Motor neuron (in vitro differentiated cells): ENCODE measurements at regions not wholly inside any gene's neighbourhood (a gene's known extent, or its start where the extent isn't known, plus 50 kb on each side); places are given as distances from the start of the nearest gene placed in this dataset.

Experiments
- ATAC-seq, 8 experiments: fragments of 200-7000 bp; cut with Tn5 transposase; replicated peaks in 6 of 8; 2 replicates each; pipeline ENCODE4 v1.8.0; 2021; ENCODE audit warnings: mild to moderate bottlenecking in 8 of 8, moderate library complexity in 8 of 8
- H3K27ac ChIP-seq, 2 donors: fragments of 250-450 bp; sonication (Bioruptor Pico); 2 replicates each; pipeline ENCODE4 v1.9.0; 2021; ENCODE audit warnings: antibody characterized with exemption in 2 of 2, mild to moderate bottlenecking in 2 of 2, moderate library complexity in 1 of 2
- H3K4me1 ChIP-seq, 2 donors: fragments of 250-450 bp; sonication (Bioruptor Pico); replicated peaks in 1 of 2; 2 replicates each; pipeline ENCODE4 v1.6.1; 2021; ENCODE audit warnings: antibody characterized with exemption in 2 of 2, mild to moderate bottlenecking in 2 of 2, moderate library complexity in 1 of 2
- H3K4me3 ChIP-seq, 5 donors: fragments of 250-450 bp; sonication (Bioruptor Pico); 2 replicates each; pipeline ENCODE4 v1.9.0; 2021; ENCODE audit warnings: antibody characterized with exemption in 5 of 5, mild to moderate bottlenecking in 5 of 5, moderate library complexity in 4 of 5
- WGBS, 10 experiments: fragments of 450-650 bp; shearing (Covaris generic); methylation state at CpG; one replicate each; pipeline ENCODE4 v1.0.0; 2022; 5-methylcytosine and 5-hydroxymethylcytosine counted together
- in situ Hi-C, 9 experiments: fragments of 400-800 bp; cut with MboI; loops; one replicate each; pipeline ENCODE4 v1.15.0; 2021; ENCODE audit warnings: low sequenced_read_pairs in 9 of 9, low pct_unique_long_range_greater_than_20kb in 2 of 9; ENCODE audit not compliant: unreplicated experiment in 9 of 9

GRCh38 chr15:38084289-38084688 lies 149.8 kb downstream of the TMCO5A start:
- in situ Hi-C loops, result no loop called here
- Histone ChIP-seq H3K4me3 (no peak overlapping the region), H3K27ac (no peak overlapping the region), H3K4me1 (no peaks in the 10 kb centered on the region)
- no peak for ATAC-seq

- WGBS, 10 experiments, result 54 to 100% (median 83%) methylated on average over 2 to 4 of the region's 7 CpGs; no CpG with 5 or more reads in 1 of the 10 experiments
- ATAC-seq, result no peak
- H3K27ac ChIP-seq, result no peak overlapping the region
- in situ Hi-C loops, result no loop called here
- no peaks in the 10 kb centered on the region for H3K4me1 ChIP-seq
- no peak overlapping the region for H3K4me3 ChIP-seq
Observed at GRCh38 chr15:38085114-38085513, 150.7 kb downstream of the TMCO5A start.

GRCh38 chr15:38085931-38086568 lies 151.6 kb downstream of the TMCO5A start:
- peak in 1 of 8 experiments; percentile 39 for ATAC-seq
- H3K27ac ChIP-seq, result no peak overlapping the region

GRCh38 chr15:38086611-38087010 lies 152.2 kb downstream of the TMCO5A start:
- Histone ChIP-seq H3K4me3 (no peak overlapping the region), H3K27ac (no peak overlapping the region), H3K4me1 (no peaks in the 10 kb centered on the region)
- in situ Hi-C loops, result no loop called here
- WGBS, 10 experiments, result 83 to 100% (median 100%) methylated on average over 1 to 2 of the region's 2 CpGs; no CpG with 5 or more reads in 2 of the 10 experiments
- ATAC-seq, result no peak

More at GRCh38 chr15:38085931-38086568, 151.6 kb downstream of the TMCO5A start:
- WGBS, 10 experiments, result 29 to 100% (median 86%) methylated on average over 1 of the region's 1 CpG; no CpG with 5 or more reads in 5 of the 10 experiments
- no peaks in the 10 kb centered on the region for H3K4me1 ChIP-seq
- H3K4me3 ChIP-seq, result no peak overlapping the region
- in situ Hi-C loops, result no loop called here

GRCh38 chr15:38088971-38089370 lies 154.5 kb downstream of the TMCO5A start:
- no peak for ATAC-seq

GRCh38 chr15:38090223-38090622 lies 155.8 kb downstream of the TMCO5A start:
- no peaks in the 10 kb centered on the region for H3K4me1 ChIP-seq
- H3K4me3 ChIP-seq, result no peak overlapping the region
- H3K27ac ChIP-seq, result no peak overlapping the region
- in situ Hi-C loops, result no loop called here
- ATAC-seq, result no peak
- 74 to 100% (median 96%) methylated on average over 1 to 4 of the region's 4 CpGs; no CpG with 5 or more reads in 1 of the 10 experiments for WGBS, 10 experiments

More at GRCh38 chr15:38088971-38089370, 154.5 kb downstream of the TMCO5A start:
- H3K27ac ChIP-seq, result no peak overlapping the region
- H3K4me1 ChIP-seq, result no peaks in the 10 kb centered on the region
- no peak overlapping the region for H3K4me3 ChIP-seq
- in situ Hi-C loops, result no loop called here
- WGBS, 10 experiments, result 0 to 100% (median 81%) methylated on average over 1 of the region's 1 CpG; no CpG with 5 or more reads in 2 of the 10 experiments

GRCh38 chr15:38090678-38091077 lies 156.2 kb downstream of the TMCO5A start:
- no peaks in the 10 kb centered on the region for H3K4me1 ChIP-seq
- ATAC-seq, result peak in 2 of 8 experiments; percentile 54 to 63
- in situ Hi-C loops, result no loop called here
- WGBS, 10 experiments, result 16 to 100% (median 86%) methylated on average over 1 to 3 of the region's 3 CpGs; no CpG with 5 or more reads in 4 of the 10 experiments
- no peak overlapping the region for H3K4me3 ChIP-seq
- no peak overlapping the region for H3K27ac ChIP-seq

- H3K4me3 ChIP-seq, result no peak overlapping the region
- H3K27ac ChIP-seq, result no peak overlapping the region
- peak in 3 of 8 experiments; percentile 67 to 88 (median 70) for ATAC-seq
- no peaks in the 10 kb centered on the region for H3K4me1 ChIP-seq
- 80 to 100% (median 89%) methylated on average over 2 to 3 of the region's 3 CpGs; no CpG with 5 or more reads in 2 of the 10 experiments for WGBS, 10 experiments
- in situ Hi-C loops, result no loop called here
Observed at GRCh38 chr15:38091078-38091645, 156.7 kb downstream of the TMCO5A start.

- no peak overlapping the region for H3K4me3 ChIP-seq
- in situ Hi-C loops, result no loop called here
- ATAC-seq, result no peak
- 84 to 100% (median 95%) methylated on average over 2 to 6 of the region's 7 CpGs; no CpG with 5 or more reads in 3 of the 10 experiments for WGBS, 10 experiments
- no peaks in the 10 kb centered on the region for H3K4me1 ChIP-seq
- H3K27ac ChIP-seq, result no peak overlapping the region
Observed at GRCh38 chr15:38093931-38094330, 158.7 kb upstream of the SPRED1 start.

GRCh38 chr15:38102972-38103371 lies 149.7 kb upstream of the SPRED1 start:
- 100% methylated on average over 1 of the region's 1 CpG; no CpG with 5 or more reads in 4 of the 10 experiments for WGBS, 10 experiments
- in situ Hi-C loops, result no loop called here
- Histone ChIP-seq H3K27ac (no peak overlapping the region), H3K4me3 (no peak overlapping the region), H3K4me1 (no peaks in the 10 kb centered on the region)
- ATAC-seq, result no peak

GRCh38 chr15:38103564-38103963 lies 149.1 kb upstream of the SPRED1 start:
- 76 to 100% (median 85%) methylated on average over 1 of the region's 1 CpG; no CpG with 5 or more reads in 2 of the 10 experiments for WGBS, 10 experiments
- H3K4me1 ChIP-seq, result no peaks in the 10 kb centered on the region
- in situ Hi-C loops, result no loop called here
- no peak overlapping the region for H3K27ac ChIP-seq
- H3K4me3 ChIP-seq, result no peak overlapping the region
- ATAC-seq, result no peak

GRCh38 chr15:38111070-38111469 lies 141.6 kb upstream of the SPRED1 start:
- Histone ChIP-seq H3K4me3 (no peak overlapping the region), H3K27ac (no peak overlapping the region), H3K4me1 (no peaks in the 10 kb centered on the region)
- ATAC-seq, result no peak
- in situ Hi-C loops, result no loop called here
- 0 to 38% (median 25%) methylated on average over 1 of the region's 1 CpG; no CpG with 5 or more reads in 3 of the 10 experiments for WGBS, 10 experiments

GRCh38 chr15:38112406-38112805 lies 140.2 kb upstream of the SPRED1 start:
- in situ Hi-C loops, result no loop called here
- ATAC-seq, result no peak
- no peak overlapping the region for H3K4me3 ChIP-seq
- no peaks in the 10 kb centered on the region for H3K4me1 ChIP-seq
- 38 to 100% (median 85%) methylated on average over 1 to 6 of the region's 6 CpGs; no CpG with 5 or more reads in 1 of the 10 experiments for WGBS, 10 experiments
- H3K27ac ChIP-seq, result no peak overlapping the region

GRCh38 chr15:38115121-38115520 lies 137.5 kb upstream of the SPRED1 start:
- no peak for ATAC-seq
- in situ Hi-C loops, result no loop called here
- Histone ChIP-seq H3K4me1 (no peaks in the 10 kb centered on the region), H3K27ac (no peak overlapping the region), H3K4me3 (no peak overlapping the region)
- 80 to 100% (median 93%) methylated on average over 1 to 2 of the region's 2 CpGs; no CpG with 5 or more reads in 3 of the 10 experiments for WGBS, 10 experiments
